GM18502 (cell line): ENCODE measurements at regions not wholly inside any gene's neighbourhood (a gene's known extent, or its start where the extent isn't known, plus 50 kb on each side); places are given as distances from the start of the nearest gene placed in this dataset.
"Not testable (repeated sequence)": the region's sequence is repeated elsewhere in the genome, so short reads cannot be mapped to it uniquely, and the experiment has no call there.

Experiments used
- ATAC-seq: cut with Tn5 transposase; IDR thresholded peaks from one replicate; pipeline ENCODE4 v1.9.1; 2021; ENCODE audit warnings: mild to moderate bottlenecking; ENCODE audit not compliant: unreplicated experiment, poor library complexity

GRCh38 chr3:125695688-125696087 lies 100.4 kb upstream of the OSBPL11 start:
- no peak for ATAC-seq

GRCh38 chr3:125697126-125697525 lies 101.8 kb upstream of the OSBPL11 start:
- ATAC-seq, result not testable (repeated sequence)

DNA sequence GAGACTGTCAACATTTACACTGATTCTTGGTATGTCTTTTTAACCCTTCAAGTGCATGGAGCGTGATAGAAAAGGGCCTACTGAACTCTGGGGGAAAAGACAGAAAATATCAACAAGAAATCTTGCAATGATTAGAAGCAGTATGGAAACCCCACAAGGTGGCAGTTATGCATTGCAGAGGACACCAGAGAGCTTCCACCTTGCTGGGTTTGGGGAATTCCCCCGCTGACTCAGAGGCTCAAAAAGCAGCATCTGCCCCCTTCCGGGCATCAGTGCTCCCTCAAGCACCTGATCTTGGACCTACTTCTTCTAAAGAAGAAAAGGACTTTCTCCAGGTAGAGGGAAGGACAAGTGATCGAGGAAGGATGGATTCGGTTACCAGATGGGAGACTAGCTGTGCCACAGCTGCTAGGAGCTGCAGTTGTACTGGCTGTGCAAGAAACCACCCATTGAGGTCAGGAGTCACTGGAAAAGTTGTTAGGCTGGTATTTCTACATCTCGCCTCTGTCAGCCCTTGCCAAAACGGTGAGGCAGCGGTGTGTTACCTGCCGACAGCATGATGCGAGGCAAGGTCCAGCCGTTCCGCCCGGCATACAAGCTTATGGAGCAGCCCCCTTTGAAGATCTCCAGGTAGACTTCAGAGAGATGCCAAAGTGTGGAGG lies 102.8 kb upstream of the OSBPL11 start:
- not testable (repeated sequence) for ATAC-seq

DNA sequence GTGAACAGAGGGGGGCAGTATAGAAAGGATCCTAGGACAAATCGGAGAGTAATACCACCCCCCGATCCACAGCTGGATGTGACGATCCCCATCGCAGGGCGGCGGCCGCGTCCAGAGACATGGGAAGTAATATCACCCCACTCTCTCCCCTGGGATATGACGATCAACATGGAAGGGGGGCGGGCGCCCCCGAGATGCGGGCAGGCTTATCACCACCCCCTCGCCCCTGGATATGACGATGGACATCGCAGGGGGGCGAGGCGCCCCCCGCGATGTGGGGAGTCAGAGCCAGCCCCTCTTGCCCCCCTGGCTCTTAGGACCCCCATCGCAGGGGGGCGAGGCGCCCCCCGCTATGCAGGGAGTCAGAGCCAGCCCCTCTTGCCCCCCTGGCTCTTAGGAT lies 120.4 kb upstream of the OSBPL11 start:
- no peak for ATAC-seq

GRCh38 chr3:125732151-125732550 lies 136.9 kb upstream of the OSBPL11 start:
- ATAC-seq, result not testable (repeated sequence)

DNA sequence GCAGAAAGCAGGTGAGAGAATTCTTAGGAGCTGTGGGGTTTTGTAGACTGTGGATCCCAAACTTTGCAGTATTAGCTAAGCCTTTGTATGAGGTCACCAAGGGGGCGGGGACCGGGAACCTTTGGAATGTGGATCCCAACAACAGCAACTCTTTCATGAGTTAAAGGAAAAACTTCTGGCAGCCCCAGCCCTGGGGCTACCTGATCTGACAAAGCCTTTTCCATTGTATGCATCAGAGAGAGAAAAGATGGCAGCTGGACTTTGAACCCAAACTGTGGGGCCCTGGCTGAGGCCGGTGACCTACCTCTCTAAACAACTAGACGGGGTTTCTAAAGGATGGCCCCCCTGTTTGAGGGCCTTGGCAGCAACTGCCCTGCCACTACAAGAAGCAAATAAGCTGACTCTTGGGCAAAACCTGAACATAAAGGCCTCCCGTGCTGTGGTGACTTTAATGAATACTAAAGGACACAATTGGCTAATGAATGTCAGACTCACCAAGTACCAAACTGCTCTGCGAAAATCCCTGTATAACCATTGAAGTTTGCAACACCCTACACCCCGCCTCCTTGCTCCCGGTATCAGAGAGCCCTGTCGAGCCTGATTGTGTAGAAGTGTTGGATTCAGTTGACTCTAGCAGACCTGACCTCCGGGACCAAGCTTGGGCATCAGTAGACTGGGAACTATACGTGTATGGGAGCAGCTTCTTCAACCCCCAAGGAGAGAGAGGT lies 146.9 kb upstream of the OSBPL11 start:
- ATAC-seq, result not testable (repeated sequence)

GRCh38 chr3:125742845-125743244 lies 147.5 kb upstream of the OSBPL11 start:
- ATAC-seq, result not testable (repeated sequence)

DNA sequence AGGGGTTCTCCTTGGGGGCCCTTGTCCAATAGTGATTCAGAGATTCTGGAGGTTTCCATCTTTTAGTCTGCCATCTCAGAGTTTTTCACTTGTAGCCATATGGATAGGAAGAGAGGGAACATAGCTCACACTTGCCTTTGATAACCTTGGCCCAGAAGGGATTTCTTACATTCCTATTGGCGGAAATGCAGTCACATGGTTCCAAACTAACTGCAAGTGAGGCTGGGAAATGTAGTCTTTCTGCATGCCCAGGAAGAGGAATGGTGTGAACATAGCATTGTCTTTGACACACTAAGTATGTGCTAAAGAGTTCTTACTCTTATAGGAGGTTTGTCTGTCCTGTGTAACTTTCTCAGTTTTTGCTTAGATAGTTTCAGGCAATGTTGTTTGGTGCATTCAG lies 161.8 kb upstream of the OSBPL11 start:
- ATAC-seq, result not testable (repeated sequence)

- not testable (repeated sequence) for ATAC-seq
These were observed 163.4 kb upstream of the OSBPL11 start for GRCh38 chr3:125758641-125759130.

DNA sequence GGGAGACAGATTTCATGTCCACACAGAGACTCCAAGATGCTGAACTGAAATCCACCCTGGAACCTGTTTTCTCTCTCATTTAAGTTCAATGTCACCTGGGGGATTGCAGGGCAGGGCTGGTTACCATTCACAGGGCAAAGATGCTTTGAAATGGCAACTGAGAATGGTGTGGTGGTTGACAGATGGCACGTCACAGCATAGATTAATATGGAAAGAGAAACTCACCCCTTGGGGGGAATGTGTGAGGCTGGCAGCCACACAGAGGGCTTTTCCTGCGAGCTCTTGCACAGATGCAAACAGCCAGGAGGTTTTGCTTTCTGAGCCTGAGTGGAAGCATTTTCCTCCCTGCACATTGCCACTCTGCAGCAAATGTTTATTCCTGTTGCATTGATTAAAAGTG lies 167.3 kb upstream of the OSBPL11 start:
- not testable (repeated sequence) for ATAC-seq

DNA sequence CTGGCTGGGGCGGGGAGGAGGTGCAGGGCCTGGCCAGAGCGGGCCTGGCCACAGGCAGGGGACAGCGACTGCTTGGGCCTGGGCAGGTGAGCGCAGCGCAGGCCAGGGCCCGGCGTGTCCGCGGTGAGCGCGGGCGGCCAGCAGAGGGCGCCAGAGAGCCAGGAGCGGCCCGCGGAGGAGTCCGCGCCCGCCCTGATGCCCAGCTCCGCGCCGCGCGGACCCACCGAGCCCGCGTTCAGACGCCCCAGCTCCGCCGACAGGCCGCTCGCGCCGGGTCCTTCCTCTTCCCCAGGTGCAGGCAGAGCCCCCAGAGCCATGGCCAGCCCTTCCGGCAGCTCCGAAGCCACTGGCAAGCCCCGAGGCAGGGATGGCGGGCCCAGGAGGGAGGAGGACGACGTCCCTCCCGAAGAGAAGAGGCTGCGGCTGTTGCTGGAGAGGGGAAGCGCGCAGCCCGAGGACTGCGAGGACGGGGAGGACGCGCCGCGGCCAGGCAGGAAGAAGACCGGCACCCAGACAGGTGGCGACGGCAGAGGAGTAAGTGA lies 171.1 kb upstream of the OSBPL11 start:
- ATAC-seq, result not testable (repeated sequence)

DNA sequence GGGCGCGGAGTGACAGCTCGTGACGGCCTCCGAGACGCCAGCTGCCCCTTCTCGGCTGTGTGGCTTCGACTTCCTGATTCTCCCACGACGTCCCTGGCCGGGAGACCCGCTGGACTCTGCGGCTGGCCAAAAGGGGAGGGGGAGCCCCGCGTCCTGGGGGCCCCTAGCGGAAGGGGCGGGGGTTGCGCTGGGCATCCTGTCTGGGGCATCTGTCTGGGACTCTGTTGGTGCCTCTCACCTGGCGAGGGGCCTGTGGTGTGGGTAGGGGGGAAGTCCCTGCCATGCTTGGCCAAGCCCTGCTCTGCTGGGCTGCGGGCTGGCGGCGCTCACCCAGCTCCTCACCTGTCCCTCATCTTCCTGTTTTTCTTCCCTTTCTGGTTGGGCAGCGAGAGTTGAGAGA lies 171.6 kb upstream of the OSBPL11 start:
- ATAC-seq, result not testable (repeated sequence)

GRCh38 chr3:125767641-125768040 lies 172.3 kb upstream of the OSBPL11 start:
- no peak for ATAC-seq

DNA sequence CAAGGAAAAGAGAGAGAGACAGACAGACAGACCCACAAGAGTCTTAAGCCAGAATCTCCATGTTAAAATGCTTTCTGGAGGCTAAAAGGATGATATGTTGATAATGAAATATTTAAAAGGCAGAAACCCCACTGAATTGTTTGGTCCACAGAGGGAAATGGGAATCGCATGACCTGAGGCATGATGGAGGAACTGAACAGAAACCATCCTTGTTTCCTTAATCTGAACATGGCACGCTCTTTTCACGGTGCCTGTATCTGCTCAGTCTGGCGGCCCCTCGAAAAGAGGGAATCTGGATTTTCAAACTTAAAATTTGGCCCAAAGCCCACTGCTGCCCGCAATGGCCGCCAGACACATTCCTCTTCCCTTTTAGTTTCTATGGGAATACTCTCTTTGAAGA lies 173.5 kb upstream of the OSBPL11 start:
- ATAC-seq, result not testable (repeated sequence)

GRCh38 chr3:125771506-125771905 lies 176.2 kb upstream of the OSBPL11 start:
- ATAC-seq, result not testable (repeated sequence)

DNA sequence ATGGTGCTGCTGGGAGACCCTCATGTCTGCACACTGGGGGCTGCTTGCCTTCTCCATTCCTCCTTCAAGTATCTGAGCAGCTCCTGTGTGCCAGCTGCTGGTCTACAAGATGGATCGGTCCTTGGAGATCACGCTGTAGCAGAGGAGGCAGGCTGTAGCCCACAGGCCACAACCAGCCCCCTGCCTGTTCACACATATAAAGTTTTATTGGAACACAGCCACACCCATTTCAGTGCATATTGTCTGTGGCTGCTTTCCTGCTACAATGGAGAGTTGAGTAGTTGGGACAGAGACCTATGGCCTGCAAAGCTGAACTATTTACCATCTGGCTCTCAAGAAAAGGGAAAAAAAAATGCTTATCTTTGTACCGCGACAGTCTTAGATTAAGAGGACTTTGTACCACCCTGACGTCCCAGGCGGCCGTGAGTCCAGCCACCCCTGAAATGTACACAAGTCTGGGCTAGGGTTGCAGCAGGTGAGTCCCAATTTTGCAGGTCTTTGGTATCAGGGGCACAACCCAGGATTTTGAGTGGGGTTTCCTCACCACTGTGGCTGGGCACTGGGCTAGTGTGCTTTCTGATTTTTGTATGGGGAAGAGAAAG lies 179.2 kb upstream of the OSBPL11 start:
- ATAC-seq, result not testable (repeated sequence)

DNA sequence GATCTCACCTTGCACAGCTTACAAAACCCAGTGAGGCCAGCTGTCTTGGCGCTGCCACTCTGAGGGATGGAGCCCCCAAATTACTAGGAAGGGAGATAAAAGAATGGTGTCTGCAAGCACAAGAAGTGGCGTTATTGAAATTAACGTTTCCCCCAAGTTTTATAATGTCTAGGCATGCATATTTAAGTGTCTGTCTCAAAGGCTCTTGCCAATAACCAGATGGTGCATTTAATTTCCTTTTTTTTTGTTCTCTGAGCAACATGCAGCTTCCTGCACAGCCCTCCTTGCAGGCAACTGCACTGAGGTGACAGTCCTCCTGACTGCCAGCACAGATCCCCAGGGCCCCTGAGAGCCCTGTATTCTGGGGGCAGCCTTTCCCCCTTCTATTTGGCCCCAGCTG lies 179.8 kb upstream of the OSBPL11 start:
- not testable (repeated sequence) for ATAC-seq

DNA sequence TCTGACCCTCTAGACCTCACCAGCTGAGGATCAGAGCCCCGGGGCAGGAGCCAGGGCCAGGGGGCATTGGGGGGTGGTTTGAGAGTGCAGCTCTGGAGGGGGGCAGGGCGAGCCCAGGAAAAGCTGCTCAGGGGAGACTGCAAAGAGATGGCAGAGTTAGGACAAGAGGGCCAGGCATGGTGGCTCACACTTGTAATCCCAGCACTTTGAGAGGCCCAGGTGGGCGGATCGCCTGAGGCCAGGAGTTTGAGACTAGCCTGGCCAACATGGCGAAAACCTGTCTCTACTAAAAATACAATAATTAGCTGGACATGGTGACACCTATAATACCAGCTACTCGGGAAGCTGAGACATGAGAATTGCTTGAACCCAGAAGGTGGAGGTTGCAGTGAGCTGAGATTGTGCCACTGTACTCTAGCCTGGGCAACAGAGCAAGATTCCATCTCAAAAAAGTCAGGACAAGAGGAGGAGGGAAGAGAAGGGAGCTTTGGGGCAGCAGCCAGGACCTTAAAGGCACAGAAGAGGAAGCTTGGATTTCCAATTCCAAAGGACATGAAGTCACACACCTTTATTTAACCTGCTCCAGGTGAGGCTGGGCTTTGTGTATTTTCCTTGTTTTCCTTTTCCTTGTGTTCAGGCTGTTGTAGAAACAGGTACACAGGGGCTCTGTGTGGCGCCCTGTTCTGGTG lies 180.5 kb upstream of the OSBPL11 start:
- not testable (repeated sequence) for ATAC-seq

- not testable (repeated sequence) for ATAC-seq
These were observed 184.0 kb upstream of the OSBPL11 start for GRCh38 chr3:125779276-125779675.

DNA sequence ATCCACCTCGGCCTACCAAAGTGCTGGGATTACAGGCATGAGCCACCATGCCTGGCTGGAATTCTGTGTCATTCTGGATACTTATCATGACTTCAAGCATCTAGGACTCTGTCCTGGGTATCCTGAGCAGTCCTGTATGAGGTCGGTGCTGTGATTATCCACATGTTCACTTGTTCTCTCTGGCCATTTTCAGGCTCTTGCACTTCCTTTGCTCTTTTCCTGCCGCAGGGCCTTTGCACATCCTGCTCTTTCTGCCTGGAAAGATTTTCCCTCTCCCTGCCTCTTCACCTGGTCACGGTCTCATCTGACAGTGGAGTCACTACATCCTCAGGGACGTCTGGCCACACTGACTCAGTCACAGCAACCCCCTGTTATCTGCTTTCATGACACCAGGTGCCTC lies 184.6 kb upstream of the OSBPL11 start:
- ATAC-seq, result not testable (repeated sequence)
